Mesenchymal stem cell (in vitro differentiated cells and primary cell): ENCODE measurements at regions not wholly inside any gene's neighbourhood (a gene's known extent, or its start where the extent isn't known, plus 50 kb on each side); places are given as distances from the start of the nearest gene placed in this dataset.

Experiments
- DNase-seq: peaks from one replicate; pipeline ENCODE4 v3.0.0-alpha.2; 2013
- H2AFZ ChIP-seq: one replicate; pipeline ENCODE4 v1.6.1; 2013; ENCODE audit warnings: low read depth, mild to moderate bottlenecking, control low read depth, inconsistent platforms, low read length, moderate library complexity
- H2AK5ac ChIP-seq: 2 replicates; pipeline ENCODE4 v1.6.1; 2013; ENCODE audit warnings: low read length, moderate library complexity, mild to moderate bottlenecking, inconsistent platforms; ENCODE audit not compliant: severe bottlenecking
- H2BK120ac ChIP-seq: one replicate; pipeline ENCODE4 v1.6.1; 2013; ENCODE audit warnings: low read depth, mild to moderate bottlenecking, inconsistent platforms, low read length, moderate library complexity
- H2BK12ac ChIP-seq, 2 experiments: one replicate each; pipeline ENCODE4 v1.6.1; 2013; ENCODE audit warnings: inconsistent platforms in 2 of 2, low read length in 2 of 2, mild to moderate bottlenecking in 2 of 2, moderate library complexity in 2 of 2, control low read depth in 1 of 2
- H2BK15ac ChIP-seq: one replicate; pipeline ENCODE4 v1.6.1; 2013; ENCODE audit warnings: mild to moderate bottlenecking, low read depth, inconsistent platforms; ENCODE audit not compliant: poor library complexity, severe bottlenecking
- H2BK5ac ChIP-seq: 2 replicates; pipeline ENCODE4 v1.6.1; 2013; ENCODE audit warnings: low read depth, mild to moderate bottlenecking, low read length, control low read depth, inconsistent platforms; ENCODE audit not compliant: poor library complexity, severe bottlenecking
- H3K14ac ChIP-seq, 2 experiments: one replicate each; pipeline ENCODE4 v1.6.1; 2013; ENCODE audit warnings: inconsistent platforms in 2 of 2, low read length in 2 of 2, control low read depth in 1 of 2, mild to moderate bottlenecking in 1 of 2, moderate library complexity in 1 of 2
- H3K18ac ChIP-seq, 2 experiments: one replicate each; pipeline ENCODE4 v1.6.1; 2013; ENCODE audit warnings: inconsistent platforms in 2 of 2, low read length in 2 of 2, control low read depth in 1 of 2, low read depth in 1 of 2, mild to moderate bottlenecking in 1 of 2
- H3K23ac ChIP-seq, 2 experiments: one replicate each; pipeline ENCODE4 v1.6.1; 2013; ENCODE audit warnings: inconsistent platforms in 2 of 2, low read length in 2 of 2, mild to moderate bottlenecking in 2 of 2, moderate library complexity in 2 of 2, control low read depth in 1 of 2
- H3K27ac ChIP-seq: 2 replicates; pipeline ENCODE4 v1.5.1; 2013; ENCODE audit warnings: mild to moderate bottlenecking, moderate library complexity, low read length, control low read depth, inconsistent platforms; ENCODE audit not compliant: poor library complexity, severe bottlenecking
- H3K27me3 ChIP-seq, 2 experiments: 2 replicates each; pipeline versions ENCODE4 v1.6.1 to v1.7.0; 2013; ENCODE audit warnings: low read length in 2 of 2, mild to moderate bottlenecking in 2 of 2, moderate library complexity in 2 of 2, control low read depth in 1 of 2, inconsistent platforms in 1 of 2; ENCODE audit not compliant: control insufficient read depth in 1 of 2, insufficient read depth in 1 of 2
- H3K36me3 ChIP-seq, 2 experiments: 2 replicates each; pipeline versions ENCODE4 v1.6.1 to v1.7.0; 2013; ENCODE audit warnings: low read length in 2 of 2, control low read depth in 1 of 2, inconsistent platforms in 1 of 2, low read depth in 1 of 2, mild to moderate bottlenecking in 1 of 2; ENCODE audit not compliant: insufficient read depth in 2 of 2, control insufficient read depth in 1 of 2
- H3K4ac ChIP-seq, 2 experiments: one replicate each; pipeline ENCODE4 v1.6.1; 2013; ENCODE audit warnings: inconsistent platforms in 2 of 2, low read length in 2 of 2, mild to moderate bottlenecking in 2 of 2, moderate library complexity in 2 of 2, control low read depth in 1 of 2, low read depth in 1 of 2
- H3K4me1 ChIP-seq: 2 replicates; pipeline ENCODE4 v1.6.1; 2013; ENCODE audit warnings: low read depth, low read length, control low read depth; ENCODE audit not compliant: control insufficient read depth, insufficient read depth
- H3K4me2 ChIP-seq: 2 replicates; pipeline ENCODE4 v1.6.1; 2013; ENCODE audit warnings: low read length, mild to moderate bottlenecking, inconsistent platforms; ENCODE audit not compliant: poor library complexity, severe bottlenecking
- H3K4me3 ChIP-seq, 2 experiments: 2 replicates each; pipeline versions ENCODE4 v1.5.1 to v1.7.0; 2013; ENCODE audit warnings: low read length in 2 of 2, mild to moderate bottlenecking in 2 of 2, control low read depth in 1 of 2, low read depth in 1 of 2; ENCODE audit not compliant: insufficient read depth in 1 of 2
- H3K79me1 ChIP-seq: replicated peaks from 2 replicates; pipeline ENCODE4 v1.6.1; 2013; ENCODE audit warnings: mild to moderate bottlenecking, control low read depth, low read length, inconsistent platforms; ENCODE audit not compliant: poor library complexity, severe bottlenecking
- H3K9ac ChIP-seq: 2 replicates; pipeline ENCODE4 v1.7.0; 2013; ENCODE audit warnings: mild to moderate bottlenecking, low read length, moderate library complexity
- H3K9me3 ChIP-seq: 2 replicates; pipeline ENCODE4 v1.7.0; 2013; ENCODE audit warnings: mild to moderate bottlenecking, low read length; ENCODE audit not compliant: control insufficient read depth
- H4K8ac ChIP-seq: one replicate; pipeline ENCODE4 v1.6.1; 2013; ENCODE audit warnings: inconsistent platforms, mild to moderate bottlenecking, low read length, moderate library complexity
- H4K91ac ChIP-seq: one replicate; pipeline ENCODE4 v1.6.1; 2013; ENCODE audit warnings: mild to moderate bottlenecking, low read length, inconsistent platforms
- WGBS: methylation state at CpG from one replicate; pipeline ENCODE4 v1.1.7; 2013; ENCODE audit warnings: mixed read lengths; 5-methylcytosine and 5-hydroxymethylcytosine counted together

GRCh38 chr2:60174146-60174545, 379.3 kb downstream of the BCL11A start:
- no peak overlapping the region for H3K4me3 ChIP-seq
- no peaks in the 10 kb centered on the region for H3K9me3 ChIP-seq
- H4K8ac ChIP-seq: no peak overlapping the region
- H2BK120ac ChIP-seq: no peak overlapping the region
- no peaks in the 10 kb centered on the region for H3K36me3 ChIP-seq
- H2AK5ac ChIP-seq: no peak overlapping the region
- H3K4me2 ChIP-seq: no peak overlapping the region
- DNase-seq: no peak
- H3K14ac ChIP-seq: no peak overlapping the region
- no peak overlapping the region for H3K23ac ChIP-seq
- H3K27ac ChIP-seq: no peak overlapping the region
- no peaks in the 10 kb centered on the region for H3K79me1 ChIP-seq
- H3K4ac ChIP-seq: no peak overlapping the region
- WGBS: no CpG with 5 or more reads among the region's 1 CpG
- H3K9ac ChIP-seq: no peak overlapping the region
- no peak overlapping the region for H2BK12ac ChIP-seq
- H3K27me3 ChIP-seq: no peaks in the 10 kb centered on the region
- no peak overlapping the region for H3K18ac ChIP-seq
- H2AFZ ChIP-seq: no peak overlapping the region
- H2BK15ac ChIP-seq: no peak overlapping the region
- no peaks in the 10 kb centered on the region for H3K4me1 ChIP-seq
- H2BK5ac ChIP-seq: no peak overlapping the region
- H4K91ac ChIP-seq: no peak overlapping the region

- Histone ChIP-seq H3K14ac (no peak overlapping the region), H3K27ac (no peak overlapping the region), H3K36me3 (no peaks in the 10 kb centered on the region), H3K4me2 (no peak overlapping the region), H2BK15ac (no peak overlapping the region), H3K27me3 (no peaks in the 10 kb centered on the region), H3K23ac (no peak overlapping the region), H2BK5ac (no peak overlapping the region), H3K9me3 (no peaks in the 10 kb centered on the region), H3K9ac (no peak overlapping the region), H2BK12ac (no peak overlapping the region), H4K8ac (no peak overlapping the region), H3K18ac (no peak overlapping the region), H3K4me1 (no peaks in the 10 kb centered on the region), H3K4ac (no peak overlapping the region), H2BK120ac (no peak overlapping the region), H3K4me3 (no peak overlapping the region), H2AK5ac (no peak overlapping the region), H4K91ac (no peak overlapping the region), H2AFZ (no peak overlapping the region), H3K79me1 (no peaks in the 10 kb centered on the region)
- 86% methylated on average over 3 of the region's 3 CpGs for WGBS
- DNase-seq: no peak
These were observed 380.7 kb downstream of the BCL11A start for GRCh38 chr2:60172801-60173200.

GRCh38 chr2:60170272-60170671, 383.2 kb downstream of the BCL11A start:
- no peak overlapping the region for H3K4me3 ChIP-seq
- H3K23ac ChIP-seq: no peak overlapping the region
- H3K27ac ChIP-seq: no peak overlapping the region
- no peak overlapping the region for H4K8ac ChIP-seq
- H2BK12ac ChIP-seq: no peak overlapping the region
- H2AFZ ChIP-seq: no peak overlapping the region
- H2BK120ac ChIP-seq: no peak overlapping the region
- no peak overlapping the region for H3K4ac ChIP-seq
- no peak overlapping the region for H3K14ac ChIP-seq
- H2BK15ac ChIP-seq: no peak overlapping the region
- no peaks in the 10 kb centered on the region for H3K4me1 ChIP-seq
- H3K79me1 ChIP-seq: no peaks in the 10 kb centered on the region
- no peak overlapping the region for H3K18ac ChIP-seq
- no peak overlapping the region for H3K9ac ChIP-seq
- H3K9me3 ChIP-seq: no peaks in the 10 kb centered on the region
- no peak overlapping the region for H2BK5ac ChIP-seq
- no peak overlapping the region for H4K91ac ChIP-seq
- DNase-seq: no peak
- no peak overlapping the region for H2AK5ac ChIP-seq
- H3K4me2 ChIP-seq: no peak overlapping the region
- WGBS: 81% methylated on average over 3 of the region's 3 CpGs
- H3K27me3 ChIP-seq: no peaks in the 10 kb centered on the region
- H3K36me3 ChIP-seq: no peaks in the 10 kb centered on the region

GRCh38 chr2:60168247-60168646, 385.2 kb downstream of the BCL11A start:
- Histone ChIP-seq H4K91ac (no peak overlapping the region), H3K79me1 (no peaks in the 10 kb centered on the region), H3K27ac (no peak overlapping the region), H3K23ac (no peak overlapping the region), H4K8ac (no peak overlapping the region), H2BK5ac (no peak overlapping the region), H3K14ac (no peak overlapping the region), H3K9me3 (no peaks in the 10 kb centered on the region), H3K36me3 (no peaks in the 10 kb centered on the region), H2BK12ac (no peak overlapping the region), H3K27me3 (no peaks in the 10 kb centered on the region), H2BK15ac (no peak overlapping the region), H2BK120ac (no peak overlapping the region), H3K4me1 (no peaks in the 10 kb centered on the region), H2AFZ (no peak overlapping the region), H3K4me2 (no peak overlapping the region), H3K4me3 (no peak overlapping the region), H2AK5ac (no peak overlapping the region), H3K4ac (no peak overlapping the region), H3K18ac (no peak overlapping the region), H3K9ac (no peak overlapping the region)
- no peak for DNase-seq
- 73% methylated on average over 3 of the region's 3 CpGs for WGBS
